Fibroblast of mammary gland (primary cell): ENCODE measurements at regions not wholly inside any gene's neighbourhood (a gene's known extent, or its start where the extent isn't known, plus 50 kb on each side); places are given as distances from the start of the nearest gene placed in this dataset.

Experiments
- DNase-seq: peaks from one replicate; pipeline ENCODE4 v3.0.0-alpha.2; 2010; ENCODE audit warnings: low read depth
- H3K4me3 ChIP-seq: 2 replicates; pipeline ENCODE4 v1.5.1; 2011; ENCODE audit warnings: low read depth, mild to moderate bottlenecking, low read length, moderate library complexity; ENCODE audit not compliant: control insufficient read depth
- CTCF ChIP-seq: conservative IDR thresholded peaks from 2 replicates; pipeline ENCODE4 v1.5.1; 2011; ENCODE audit warnings: low read depth, low read length, inconsistent platforms; ENCODE audit not compliant: control insufficient read depth, insufficient read depth

- no peak overlapping the region for H3K4me3 ChIP-seq
- no peak for TF ChIP-seq CTCF
- DNase-seq, result peak; percentile 14
Measured at GRCh38 chr7:46226860-46227259, 305.8 kb upstream of the IGFBP3 start.

DNA sequence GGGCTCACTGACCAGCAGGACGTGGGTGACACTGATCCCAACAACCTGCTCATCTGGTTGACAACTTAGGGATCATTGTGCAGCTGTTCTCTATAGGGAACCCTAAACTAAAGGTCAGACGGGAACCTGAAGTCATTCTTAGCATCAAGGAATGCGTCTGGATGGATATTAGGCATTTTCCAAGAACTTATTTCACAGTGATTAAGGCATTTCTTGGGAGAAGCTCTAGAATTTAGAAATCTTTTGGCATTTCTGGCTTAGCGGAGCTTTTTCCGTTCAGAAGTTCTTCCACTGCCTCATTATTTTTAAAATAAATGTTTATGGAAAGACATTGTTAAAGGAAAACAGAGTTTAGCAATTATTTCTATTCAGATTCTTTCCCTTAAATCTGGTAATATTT lies 303.3 kb upstream of the IGFBP3 start:
- no peak for TF ChIP-seq CTCF
- no peak overlapping the region for H3K4me3 ChIP-seq
- no peak for DNase-seq

DNA sequence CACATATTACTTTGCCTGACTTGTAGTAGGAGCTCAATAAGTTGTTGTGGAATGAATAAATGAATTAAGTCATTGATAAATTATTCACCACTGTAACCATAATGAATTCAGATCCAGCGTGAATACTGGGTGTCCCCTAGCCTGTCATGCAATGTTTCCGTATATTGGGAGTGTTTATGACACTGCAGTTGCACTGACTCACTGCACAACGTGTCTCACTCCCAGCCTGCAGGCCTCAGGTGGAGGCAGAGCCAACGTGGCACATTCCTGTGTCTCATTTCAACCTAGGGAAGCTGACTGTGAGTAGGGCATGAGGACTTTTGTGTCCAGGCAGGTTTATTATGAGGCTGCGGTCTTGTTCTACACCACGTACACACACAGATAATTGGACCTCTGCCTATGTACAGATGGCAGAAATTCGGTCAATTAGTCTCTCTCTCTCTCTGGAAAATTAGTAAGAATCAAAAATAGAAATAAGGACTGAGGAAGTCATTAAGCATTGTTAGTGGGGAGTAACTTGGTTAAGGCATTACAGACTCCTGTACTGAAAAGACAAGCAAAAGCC lies 299.1 kb upstream of the IGFBP3 start:
- DNase-seq, result no peak
- H3K4me3 ChIP-seq, result no peak overlapping the region
- no peak for TF ChIP-seq CTCF

DNA sequence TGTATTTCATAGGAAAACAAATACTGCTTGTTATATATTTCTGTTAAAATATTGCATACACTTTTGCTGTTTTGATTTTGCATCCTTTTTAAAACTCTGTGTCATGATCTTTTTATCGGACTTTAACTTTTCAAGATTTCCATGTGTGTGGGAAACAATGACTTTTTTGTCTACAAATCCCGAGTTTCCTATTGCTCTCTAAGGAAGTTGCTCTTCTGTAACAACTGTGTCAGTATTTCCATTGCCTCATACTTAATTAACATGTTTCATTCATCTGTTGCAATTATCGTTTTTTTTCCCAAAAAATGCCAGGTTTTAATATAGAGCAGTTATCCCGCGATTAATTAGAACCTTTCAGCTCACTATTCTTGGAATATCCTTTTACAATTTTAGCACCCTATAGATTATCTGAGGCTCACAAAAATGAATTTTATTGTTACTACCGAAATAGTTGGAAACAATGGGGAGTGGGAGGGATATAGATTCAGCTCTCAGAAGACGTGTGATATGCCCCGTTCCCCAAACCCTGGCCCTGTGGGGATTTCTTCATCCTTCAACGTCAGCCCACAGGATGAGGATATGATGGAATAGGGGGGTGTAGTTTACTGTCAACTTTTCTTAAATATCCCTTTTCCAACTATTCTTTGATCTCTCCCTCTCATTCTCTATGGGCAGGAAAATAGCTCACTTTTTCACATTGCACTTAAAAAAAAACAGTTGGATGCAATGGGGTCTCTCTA lies 297.6 kb upstream of the IGFBP3 start:
- no peak overlapping the region for H3K4me3 ChIP-seq
- no peak for DNase-seq
- TF ChIP-seq CTCF, result no peak

- no peak overlapping the region for H3K4me3 ChIP-seq
- TF ChIP-seq CTCF, result no peak
- DNase-seq, result no peak
Measured at GRCh38 chr7:46215987-46216567, 295.0 kb upstream of the IGFBP3 start.

GRCh38 chr7:46214526-46214925 lies 293.5 kb upstream of the IGFBP3 start:
- no peak for DNase-seq
- no peak for TF ChIP-seq CTCF
- no peak overlapping the region for H3K4me3 ChIP-seq
